SU-DHL-6 (cell line): ENCODE measurements at regions not wholly inside any gene's neighbourhood (a gene's known extent, or its start where the extent isn't known, plus 50 kb on each side); places are given as distances from the start of the nearest gene placed in this dataset.

Source experiments
- H2AFZ ChIP-seq: fragments of 200-600 bp; sonication (generic); 2 replicates; pipeline ENCODE4 v1.6.1; 2014; ENCODE audit warnings: low read depth, mild to moderate bottlenecking, moderate library complexity, mixed read lengths, antibody characterized with exemption, low read length; ENCODE audit not compliant: severe bottlenecking
- H3F3A ChIP-seq: fragments of 200-600 bp; shearing (Covaris generic); 2 replicates; pipeline ENCODE4 v1.6.0; 2016; ENCODE audit warnings: antibody characterized with exemption, mild to moderate bottlenecking; ENCODE audit not compliant: insufficient read depth
- H3K27ac ChIP-seq: fragments of 200-600 bp; sonication (generic); 2 replicates; pipeline ENCODE4 v1.5.1; 2016; ENCODE audit warnings: low read depth, mild to moderate bottlenecking, low read length, moderate library complexity, mixed read lengths
- H3K27me3 ChIP-seq: fragments of 200-600 bp; sonication (generic), shearing (Covaris generic); 2 replicates; pipeline ENCODE4 v1.6.0; 2014; ENCODE audit warnings: mild to moderate bottlenecking, low read length
- H3K36me3 ChIP-seq: fragments of 200-600 bp; sonication (generic); 2 replicates; pipeline ENCODE4 v1.6.1; 2014; ENCODE audit warnings: mild to moderate bottlenecking, low read length, mixed read lengths
- H3K4me2 ChIP-seq: fragments of 300-600, 200-600 bp; shearing (Covaris generic), sonication (generic); 2 replicates; pipeline ENCODE4 v1.6.0; 2014; ENCODE audit warnings: low read length, low read depth, mild to moderate bottlenecking; ENCODE audit not compliant: poor library complexity, severe bottlenecking
- H3K4me3 ChIP-seq: fragments of 200-600 bp; sonication (generic); 2 replicates; pipeline ENCODE4 v1.5.1; 2014; ENCODE audit warnings: antibody characterized with exemption, low read length, mild to moderate bottlenecking, mixed read lengths; ENCODE audit not compliant: insufficient read depth, poor library complexity, severe bottlenecking
- H3K79me2 ChIP-seq: fragments of 200-600 bp; sonication (generic); 2 replicates; pipeline ENCODE4 v1.6.1; 2014; ENCODE audit warnings: mild to moderate bottlenecking, low read length, moderate library complexity; ENCODE audit not compliant: insufficient read depth
- H3K9ac ChIP-seq: fragments of 200-600 bp; sonication (generic); 2 replicates; pipeline ENCODE4 v1.7.0; 2014; ENCODE audit warnings: mild to moderate bottlenecking, low read length
- H3K9me2 ChIP-seq: fragments of 200-600 bp; sonication (generic); replicated peaks from 2 replicates; pipeline ENCODE4 v1.6.1; 2014; ENCODE audit warnings: low read length; ENCODE audit not compliant: insufficient read depth
- H3K9me3 ChIP-seq: fragments of 200-600 bp; sonication (generic); 2 replicates; pipeline ENCODE4 v1.6.1; 2014; ENCODE audit warnings: low read length, mixed read lengths; ENCODE audit not compliant: insufficient read depth
- H4K20me1 ChIP-seq: fragments of 200-600 bp; sonication (generic); 2 replicates; pipeline ENCODE4 v1.6.1; 2014; ENCODE audit warnings: low read depth, mild to moderate bottlenecking, antibody characterized with exemption, low read length, moderate library complexity, mixed read lengths
- EZH2phosphoT487 ChIP-seq: fragments of 200-600 bp; sonication (generic), shearing (Covaris generic); conservative IDR thresholded peaks from 2 replicates; pipeline ENCODE4 v1.6.1; 2018; ENCODE audit warnings: mild to moderate bottlenecking, antibody characterized with exemption, low read length, moderate library complexity, mixed read lengths
- TF ChIP-seq, protein P1 (sequence below): fragments of 200-600 bp; sonication (generic); IDR thresholded peaks from one replicate; pipeline ENCODE4 v1.5.1; 2017; ENCODE audit warnings: antibody characterized with exemption, mild to moderate bottlenecking, low read length, moderate library complexity; ENCODE audit not compliant: insufficient read depth, poor library complexity, severe bottlenecking

DNA sequence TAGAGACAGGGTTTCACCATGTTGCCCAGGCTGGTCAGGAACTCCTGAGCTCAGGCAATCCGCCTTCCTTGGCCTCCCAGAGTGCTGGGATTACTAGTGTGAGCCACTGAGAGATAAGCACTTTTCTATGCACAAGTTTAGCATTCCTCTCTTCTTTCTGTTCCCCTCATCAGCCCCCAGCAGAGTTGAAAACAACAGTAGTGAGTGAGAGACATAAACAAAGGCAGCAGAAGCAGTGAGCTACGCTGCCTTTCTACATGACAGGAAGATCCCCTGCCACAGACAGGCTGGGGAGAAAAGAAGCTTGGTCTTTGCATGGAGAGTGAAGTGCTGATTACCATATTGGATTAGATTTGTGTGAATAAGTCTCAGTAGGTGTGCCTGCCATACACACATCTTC lies 392.0 kb upstream of the KIRREL3 start:
- Histone ChIP-seq H3K9me2 (no peaks in the 10 kb centered on the region), H2AFZ (no peak overlapping the region), H3K4me3 (no peak overlapping the region), H3K79me2 (no peaks in the 10 kb centered on the region), H3F3A (no peaks in the 10 kb centered on the region), H3K4me2 (no peak overlapping the region), H3K9ac (no peak overlapping the region), H3K36me3 (no peaks in the 10 kb centered on the region), H3K27me3 (no peaks in the 10 kb centered on the region), H3K27ac (no peak overlapping the region), H4K20me1 (no peaks in the 10 kb centered on the region), H3K9me3 (no peaks in the 10 kb centered on the region)
- TF ChIP-seq, protein P1, sequence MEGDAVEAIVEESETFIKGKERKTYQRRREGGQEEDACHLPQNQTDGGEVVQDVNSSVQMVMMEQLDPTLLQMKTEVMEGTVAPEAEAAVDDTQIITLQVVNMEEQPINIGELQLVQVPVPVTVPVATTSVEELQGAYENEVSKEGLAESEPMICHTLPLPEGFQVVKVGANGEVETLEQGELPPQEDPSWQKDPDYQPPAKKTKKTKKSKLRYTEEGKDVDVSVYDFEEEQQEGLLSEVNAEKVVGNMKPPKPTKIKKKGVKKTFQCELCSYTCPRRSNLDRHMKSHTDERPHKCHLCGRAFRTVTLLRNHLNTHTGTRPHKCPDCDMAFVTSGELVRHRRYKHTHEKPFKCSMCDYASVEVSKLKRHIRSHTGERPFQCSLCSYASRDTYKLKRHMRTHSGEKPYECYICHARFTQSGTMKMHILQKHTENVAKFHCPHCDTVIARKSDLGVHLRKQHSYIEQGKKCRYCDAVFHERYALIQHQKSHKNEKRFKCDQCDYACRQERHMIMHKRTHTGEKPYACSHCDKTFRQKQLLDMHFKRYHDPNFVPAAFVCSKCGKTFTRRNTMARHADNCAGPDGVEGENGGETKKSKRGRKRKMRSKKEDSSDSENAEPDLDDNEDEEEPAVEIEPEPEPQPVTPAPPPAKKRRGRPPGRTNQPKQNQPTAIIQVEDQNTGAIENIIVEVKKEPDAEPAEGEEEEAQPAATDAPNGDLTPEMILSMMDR: no peak
- no peak for TF ChIP-seq EZH2phosphoT487

DNA sequence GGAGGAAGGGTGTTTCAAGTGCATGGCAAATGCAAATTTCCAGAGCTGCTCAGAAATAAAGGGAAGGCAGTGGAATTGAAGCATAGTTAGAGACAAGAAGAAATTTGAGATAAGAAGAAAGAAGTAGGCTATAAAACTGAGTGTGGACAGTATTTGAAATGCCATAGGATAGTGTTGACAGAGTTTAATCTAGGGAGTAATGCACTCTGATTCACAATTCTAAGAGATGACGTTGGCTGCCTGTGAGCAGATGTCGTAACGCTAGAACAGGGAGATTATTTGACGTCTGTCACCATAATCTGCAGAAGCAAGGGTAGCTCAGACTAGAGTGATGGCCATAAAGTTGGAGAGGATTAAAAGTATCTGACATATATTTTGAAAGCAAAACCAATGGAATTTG lies 389.9 kb upstream of the KIRREL3 start:
- Histone ChIP-seq H3K36me3 (no peaks in the 10 kb centered on the region), H3K79me2 (no peaks in the 10 kb centered on the region), H3K27ac (no peak overlapping the region), H3F3A (no peaks in the 10 kb centered on the region), H3K9ac (no peak overlapping the region), H3K4me2 (no peak overlapping the region), H3K4me3 (no peak overlapping the region), H3K9me2 (no peaks in the 10 kb centered on the region), H4K20me1 (no peaks in the 10 kb centered on the region), H2AFZ (no peak overlapping the region), H3K9me3 (no peaks in the 10 kb centered on the region), H3K27me3 (no peaks in the 10 kb centered on the region)
- no peak for TF ChIP-seq EZH2phosphoT487
- TF ChIP-seq, protein P1: no peak

DNA sequence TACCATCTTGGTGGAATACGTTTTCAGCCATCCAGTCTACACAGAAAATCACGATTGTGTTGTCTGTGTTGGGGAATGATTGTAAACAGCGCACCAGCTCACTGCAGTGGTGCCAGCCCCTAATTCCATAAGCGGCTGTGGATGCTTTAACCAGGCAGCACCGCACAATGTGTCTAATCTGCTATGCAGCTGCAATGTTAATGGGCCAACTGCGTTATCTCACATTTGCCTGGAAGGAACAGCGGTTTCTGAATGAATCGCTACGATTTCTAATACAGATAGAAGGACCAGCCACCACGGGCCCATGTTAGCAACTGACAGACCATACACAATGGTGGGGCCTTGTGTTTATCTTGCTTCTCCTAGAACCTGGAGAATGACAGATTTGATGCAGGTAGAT lies 384.5 kb upstream of the KIRREL3 start:
- Histone ChIP-seq H3K9ac (no peak overlapping the region), H3K27me3 (no peaks in the 10 kb centered on the region), H3K4me2 (no peak overlapping the region), H3K4me3 (no peak overlapping the region), H3K9me3 (no peaks in the 10 kb centered on the region), H3F3A (no peaks in the 10 kb centered on the region), H4K20me1 (no peaks in the 10 kb centered on the region), H3K9me2 (no peaks in the 10 kb centered on the region), H3K36me3 (no peaks in the 10 kb centered on the region), H2AFZ (no peak overlapping the region), H3K27ac (no peak overlapping the region), H3K79me2 (no peaks in the 10 kb centered on the region)
- TF ChIP-seq EZH2phosphoT487: no peak
- TF ChIP-seq, protein P1: no peak

DNA sequence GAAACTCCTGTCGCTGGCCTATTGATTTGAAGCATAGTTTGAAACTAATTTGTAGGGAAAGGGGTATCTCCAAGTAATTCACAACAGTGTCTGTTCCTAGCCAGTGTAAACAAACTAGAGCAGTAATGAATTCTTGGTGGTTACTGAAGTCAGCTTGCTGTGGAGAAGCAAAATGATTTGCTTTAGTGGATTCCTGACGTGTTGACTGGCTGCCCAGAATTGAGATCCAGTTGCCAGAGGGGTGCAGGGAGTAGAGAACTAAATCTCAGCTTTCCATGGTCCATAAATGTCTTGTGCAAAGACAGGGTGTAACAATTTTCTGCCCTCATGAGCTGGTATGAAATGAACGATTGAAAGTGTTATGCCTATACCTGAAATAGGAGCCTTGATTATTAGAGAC lies 382.5 kb upstream of the KIRREL3 start:
- Histone ChIP-seq H3K9ac (no peak overlapping the region), H3K4me3 (no peak overlapping the region), H3K79me2 (no peaks in the 10 kb centered on the region), H3K4me2 (no peak overlapping the region), H3K9me2 (no peaks in the 10 kb centered on the region), H3K27me3 (no peaks in the 10 kb centered on the region), H3K27ac (no peak overlapping the region), H3K36me3 (no peaks in the 10 kb centered on the region), H2AFZ (no peak overlapping the region), H3K9me3 (no peaks in the 10 kb centered on the region), H3F3A (no peaks in the 10 kb centered on the region), H4K20me1 (no peaks in the 10 kb centered on the region)
- TF ChIP-seq EZH2phosphoT487: no peak
- TF ChIP-seq, protein P1: no peak
